B cell (primary cell): ENCODE measurements at regions not wholly inside any gene's neighbourhood (a gene's known extent, or its start where the extent isn't known, plus 50 kb on each side); places are given as distances from the start of the nearest gene placed in this dataset.

Source experiments
- ATAC-seq: fragments of 200-7000 bp; cut with Tn5 transposase; one replicate; pipeline ENCODE4 v1.10.0; 2021; ENCODE audit warnings: low read depth, mild to moderate bottlenecking, moderate number of reproducible peaks, moderate library complexity
- CTCF ChIA-PET: fragments of 350-600 bp; sonication (Branson Sonifier 250); formaldehyde crosslinking; loops from one replicate; lab custom pipeline; 2021; ENCODE audit warnings: antibody characterized with exemption, inconsistent platforms; lab: Charles Lee
- POLR2A ChIA-PET: fragments of 350-600 bp; sonication (Branson Sonifier 250); formaldehyde crosslinking; loops from one replicate; lab custom pipeline; 2021; ENCODE audit warnings: antibody characterized with exemption; lab: Charles Lee
- DNase-seq: peaks from one replicate; pipeline ENCODE4 v3.0.0; 2013
- H2AFZ ChIP-seq: 2 replicates; pipeline ENCODE4 v1.6.1; 2012; ENCODE audit warnings: mild to moderate bottlenecking, low read depth, low read length; ENCODE audit not compliant: insufficient read depth, poor library complexity, severe bottlenecking
- H3K27ac ChIP-seq, 2 donors: 1 replicate in 1 of 2; 2 replicates in 1 of 2; pipeline ENCODE4 v1.5.1; 2012 to 2013; ENCODE audit warnings: low read length in 2 of 2, mild to moderate bottlenecking in 2 of 2, moderate library complexity in 1 of 2
- H3K27me3 ChIP-seq, 4 experiments: fragments of 200-600 bp in 1 of 4; sonication (generic) in 1 of 4; replicated peaks in 1 of 4; 1 replicate in 2 of 4; 2 replicates in 2 of 4; pipeline versions ENCODE4 v1.6.1 to v1.7.0; 2013 to 2016; ENCODE audit warnings: low read length in 3 of 4, mild to moderate bottlenecking in 2 of 4, mixed read lengths in 1 of 4, moderate library complexity in 1 of 4; ENCODE audit not compliant: insufficient read depth in 4 of 4, control insufficient read depth in 3 of 4; ENCODE audit errors: control extremely low read depth in 1 of 4
- H3K36me3 ChIP-seq, 2 experiments: replicated peaks in 1 of 2; 1 replicate in 1 of 2; 2 replicates in 1 of 2; pipeline versions ENCODE4 v1.6.1 to v1.7.1; 2013; ENCODE audit warnings: low read length in 1 of 2; ENCODE audit not compliant: insufficient read depth in 2 of 2, control insufficient read depth in 1 of 2; ENCODE audit errors: control extremely low read depth in 1 of 2, extremely low read depth in 1 of 2
- H3K4me1 ChIP-seq, 2 donors: fragments of 200-600 bp in 1 of 2; sonication (generic) in 1 of 2; 1 replicate in 1 of 2; 2 replicates in 1 of 2; pipeline versions ENCODE4 v1.5.1 to v1.6.1; 2013 to 2017; ENCODE audit warnings: low read length in 2 of 2; ENCODE audit not compliant: control insufficient read depth in 2 of 2, insufficient read depth in 2 of 2
- H3K4me2 ChIP-seq: replicated peaks from 2 replicates; pipeline ENCODE3; 2012; ENCODE audit warnings: mild to moderate bottlenecking, low read depth, low read length; ENCODE audit not compliant: poor library complexity, severe bottlenecking
- H3K4me3 ChIP-seq, 5 experiments: fragments of 200-600 bp in 1 of 5; sonication (generic) in 1 of 5; 1 replicate in 3 of 5; 2 replicates in 2 of 5; pipeline versions ENCODE4 v1.5.1 to v1.7.0; 2011 to 2016; ENCODE audit warnings: low read length in 4 of 5, mild to moderate bottlenecking in 4 of 5, low read depth in 2 of 5, control low read depth in 1 of 5, moderate library complexity in 1 of 5; ENCODE audit not compliant: insufficient read depth in 1 of 5; ENCODE audit errors: control extremely low read depth in 1 of 5, extremely low read depth in 1 of 5
- H3K79me2 ChIP-seq: fragments of 200-600 bp; sonication (generic); one replicate; pipeline ENCODE4 v1.6.0; 2016; ENCODE audit warnings: low read length; ENCODE audit not compliant: control insufficient read depth, insufficient read depth
- H3K9ac ChIP-seq: fragments of 200-600 bp; sonication (generic); 2 replicates; pipeline ENCODE4 v1.6.1; 2017; ENCODE audit warnings: mild to moderate bottlenecking, low read length, moderate library complexity
- H3K9me3 ChIP-seq, 3 donors: one replicate each; pipeline versions ENCODE4 v1.6.1 to v1.7.1; 2013; ENCODE audit warnings: low read length in 2 of 3; ENCODE audit not compliant: control insufficient read depth in 2 of 3, insufficient read depth in 1 of 3; ENCODE audit errors: control extremely low read depth in 1 of 3
- H4K20me1 ChIP-seq: 2 replicates; pipeline ENCODE4 v1.6.0; 2012; ENCODE audit warnings: mild to moderate bottlenecking, low read length; ENCODE audit not compliant: insufficient read depth, control insufficient read depth, poor library complexity, severe bottlenecking
- H3K27ac Mint-ChIP-seq: one replicate; pipeline ENCODE4 v1.8.0; 2021; ENCODE audit warnings: mixed read lengths
- H3K27me3 Mint-ChIP-seq: one replicate; pipeline ENCODE4 v1.8.0; 2021; ENCODE audit warnings: mixed read lengths
- H3K4me1 Mint-ChIP-seq: one replicate; pipeline ENCODE4 v1.8.0; 2021; ENCODE audit warnings: mixed read lengths
- H3K4me3 Mint-ChIP-seq: one replicate; pipeline ENCODE4 v1.8.0; 2021; ENCODE audit warnings: mixed read lengths
- H3K9me3 Mint-ChIP-seq: one replicate; pipeline ENCODE4 v1.8.0; 2022; ENCODE audit warnings: mixed read lengths; ENCODE audit not compliant: insufficient read depth
- EZH2 ChIP-seq: IDR thresholded peaks from 2 replicates; pipeline ENCODE4 v1.6.1; 2012; ENCODE audit warnings: borderline replicate concordance, low read depth, mild to moderate bottlenecking, moderate library complexity, low read length; ENCODE audit not compliant: insufficient read depth, poor library complexity, severe bottlenecking
- WGBS: methylation state at CpG from one replicate; pipeline ENCODE4 v1.1.5; 2013; ENCODE audit warnings: missing lambda C conversion rate; ENCODE audit not compliant: insufficient coverage; 5-methylcytosine and 5-hydroxymethylcytosine counted together
- intact Hi-C: fragments of 100-400 bp; cut with micrococcal nuclease; formaldehyde crosslinking; loops from one replicate; pipeline ENCODE4 v1.10.0; 2022
- TF ChIP-seq, protein P1 (sequence below): fragments of 200-600 bp; IDR thresholded peaks from one replicate; pipeline ENCODE4 v1.8.0; 2022; ENCODE audit warnings: antibody characterized with exemption, mild to moderate bottlenecking

DNA sequence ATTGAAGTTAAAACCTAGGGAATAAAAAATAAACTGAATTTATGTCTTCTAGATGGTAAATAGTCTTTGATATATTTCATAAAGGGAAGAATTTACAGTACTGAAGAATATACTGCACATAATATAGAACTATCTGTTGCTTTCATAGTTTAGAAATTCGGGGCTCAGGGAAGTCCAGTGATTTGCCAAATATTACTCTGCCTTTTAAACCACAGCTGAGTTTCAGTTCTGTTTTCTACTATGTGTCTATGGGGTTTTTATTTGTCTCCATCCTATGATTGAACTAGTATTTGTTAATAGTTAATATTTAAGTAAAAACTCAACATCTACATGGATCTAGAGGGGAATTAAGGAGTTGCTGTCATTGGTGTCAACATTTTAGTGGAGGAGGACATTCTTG lies 715.0 kb upstream of the CDH8 start:
- Histone ChIP-seq H3K36me3 (no peaks in the 10 kb centered on the region), H3K27me3 (no peaks in the 10 kb centered on the region), H4K20me1 (no peaks in the 10 kb centered on the region), H3K27ac (no peak overlapping the region), H3K4me2 (no peak overlapping the region), H3K9me3 (peaks cover 0 to 4% (median 4%) of the 10 kb centered on the region in 3 donors), H3K9ac (no peak overlapping the region), H3K4me3 (no peak overlapping the region), H3K79me2 (no peaks in the 10 kb centered on the region), H3K4me1 (no peaks in the 10 kb centered on the region), H2AFZ (no peak overlapping the region)
- ATAC-seq (no peak), DNase-seq (no peak)
- Mint-ChIP-seq H3K27ac (no peak overlapping the region), H3K4me1 (no peaks in the 10 kb centered on the region), H3K27me3 (no peaks in the 10 kb centered on the region), H3K4me3 (no peak overlapping the region), H3K9me3 (peaks cover 6% of the 10 kb centered on the region)
- CTCF ChIA-PET, result no interaction called here
- TF ChIP-seq, protein P1, sequence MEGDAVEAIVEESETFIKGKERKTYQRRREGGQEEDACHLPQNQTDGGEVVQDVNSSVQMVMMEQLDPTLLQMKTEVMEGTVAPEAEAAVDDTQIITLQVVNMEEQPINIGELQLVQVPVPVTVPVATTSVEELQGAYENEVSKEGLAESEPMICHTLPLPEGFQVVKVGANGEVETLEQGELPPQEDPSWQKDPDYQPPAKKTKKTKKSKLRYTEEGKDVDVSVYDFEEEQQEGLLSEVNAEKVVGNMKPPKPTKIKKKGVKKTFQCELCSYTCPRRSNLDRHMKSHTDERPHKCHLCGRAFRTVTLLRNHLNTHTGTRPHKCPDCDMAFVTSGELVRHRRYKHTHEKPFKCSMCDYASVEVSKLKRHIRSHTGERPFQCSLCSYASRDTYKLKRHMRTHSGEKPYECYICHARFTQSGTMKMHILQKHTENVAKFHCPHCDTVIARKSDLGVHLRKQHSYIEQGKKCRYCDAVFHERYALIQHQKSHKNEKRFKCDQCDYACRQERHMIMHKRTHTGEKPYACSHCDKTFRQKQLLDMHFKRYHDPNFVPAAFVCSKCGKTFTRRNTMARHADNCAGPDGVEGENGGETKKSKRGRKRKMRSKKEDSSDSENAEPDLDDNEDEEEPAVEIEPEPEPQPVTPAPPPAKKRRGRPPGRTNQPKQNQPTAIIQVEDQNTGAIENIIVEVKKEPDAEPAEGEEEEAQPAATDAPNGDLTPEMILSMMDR, result no peak
- TF ChIP-seq EZH2, result no peak
- no CpG with 5 or more reads among the region's 1 CpG for WGBS
- POLR2A ChIA-PET, result no interaction called here
- intact Hi-C loops, result no loop called here

DNA sequence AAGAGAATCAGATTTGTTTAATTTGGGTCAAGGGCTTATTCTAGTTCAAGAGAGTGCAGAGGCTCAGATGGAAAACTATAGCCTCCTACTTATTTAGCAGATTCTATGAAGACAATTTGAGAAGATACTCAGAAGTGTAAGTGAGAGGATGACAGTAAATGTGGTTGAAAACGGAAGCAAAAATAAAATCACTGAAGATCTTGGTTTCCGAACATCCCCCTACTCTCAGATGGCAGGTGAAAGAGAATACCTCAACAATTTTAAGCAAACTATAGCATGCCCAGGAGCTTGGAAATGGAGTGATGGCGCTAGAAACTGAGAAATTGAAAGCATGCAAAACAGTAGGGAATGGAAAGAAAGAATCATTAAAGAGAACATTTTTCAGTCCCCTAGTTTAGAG lies 705.5 kb upstream of the CDH8 start:
- no peak overlapping the region for H3K27ac ChIP-seq
- no peak overlapping the region for H3K4me3 Mint-ChIP-seq
- peaks cover 8% of the 10 kb centered on the region for H3K9me3 Mint-ChIP-seq
- no peaks in the 10 kb centered on the region for H3K27me3 Mint-ChIP-seq
- no peaks in the 10 kb centered on the region for H3K4me1 Mint-ChIP-seq
- no peak for TF ChIP-seq EZH2
- TF ChIP-seq, protein P1, result no peak
- no peaks in the 10 kb centered on the region for H3K4me1 ChIP-seq
- no peaks in the 10 kb centered on the region for H3K9me3 ChIP-seq
- ATAC-seq (no peak), DNase-seq (no peak)
- H3K27me3 ChIP-seq, result no peaks in the 10 kb centered on the region
- ChIA-PET CTCF (no interaction called here), POLR2A (no interaction called here)
- intact Hi-C loops, result no loop called here
- no peak overlapping the region for H2AFZ ChIP-seq
- H3K36me3 ChIP-seq, result no peaks in the 10 kb centered on the region
- no peaks in the 10 kb centered on the region for H3K79me2 ChIP-seq
- no peak overlapping the region for H3K4me3 ChIP-seq
- no peaks in the 10 kb centered on the region for H4K20me1 ChIP-seq
- no peak overlapping the region for H3K9ac ChIP-seq
- no peak overlapping the region for H3K27ac Mint-ChIP-seq
- no peak overlapping the region for H3K4me2 ChIP-seq
- 67% methylated on average over 1 of the region's 3 CpGs for WGBS
